ENCODE measurements at regions not wholly inside any gene's neighbourhood (a gene's known extent, or its start where the extent isn't known, plus 50 kb on each side); places are given as distances from the start of the nearest gene placed in this dataset.

DNA sequence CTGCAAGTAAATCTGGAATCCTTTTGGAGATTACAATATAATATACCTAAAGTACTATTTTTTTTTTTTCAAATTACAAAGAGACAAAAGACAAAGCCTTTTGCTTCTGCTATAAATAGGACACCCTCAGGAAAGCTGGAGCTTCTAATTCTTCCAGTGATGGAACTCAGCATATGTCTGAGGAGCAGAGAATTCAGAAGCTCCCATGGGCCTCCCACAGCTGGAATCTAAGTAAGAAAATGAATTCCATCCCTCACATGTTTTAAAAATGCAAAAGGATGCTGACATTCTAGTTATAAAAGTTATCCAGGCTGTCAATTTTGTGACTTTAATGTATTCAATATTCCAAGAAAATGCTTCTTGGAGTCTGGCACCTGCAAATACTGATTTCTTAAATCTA lies 571.3 kb upstream of the LRRTM4 start:
- TF ChIP-seq, protein P1, sequence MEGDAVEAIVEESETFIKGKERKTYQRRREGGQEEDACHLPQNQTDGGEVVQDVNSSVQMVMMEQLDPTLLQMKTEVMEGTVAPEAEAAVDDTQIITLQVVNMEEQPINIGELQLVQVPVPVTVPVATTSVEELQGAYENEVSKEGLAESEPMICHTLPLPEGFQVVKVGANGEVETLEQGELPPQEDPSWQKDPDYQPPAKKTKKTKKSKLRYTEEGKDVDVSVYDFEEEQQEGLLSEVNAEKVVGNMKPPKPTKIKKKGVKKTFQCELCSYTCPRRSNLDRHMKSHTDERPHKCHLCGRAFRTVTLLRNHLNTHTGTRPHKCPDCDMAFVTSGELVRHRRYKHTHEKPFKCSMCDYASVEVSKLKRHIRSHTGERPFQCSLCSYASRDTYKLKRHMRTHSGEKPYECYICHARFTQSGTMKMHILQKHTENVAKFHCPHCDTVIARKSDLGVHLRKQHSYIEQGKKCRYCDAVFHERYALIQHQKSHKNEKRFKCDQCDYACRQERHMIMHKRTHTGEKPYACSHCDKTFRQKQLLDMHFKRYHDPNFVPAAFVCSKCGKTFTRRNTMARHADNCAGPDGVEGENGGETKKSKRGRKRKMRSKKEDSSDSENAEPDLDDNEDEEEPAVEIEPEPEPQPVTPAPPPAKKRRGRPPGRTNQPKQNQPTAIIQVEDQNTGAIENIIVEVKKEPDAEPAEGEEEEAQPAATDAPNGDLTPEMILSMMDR (IDR thresholded peaks at IDR 0.05 in 4 of 5, conservative IDR thresholded peaks at IDR 0.05 in 1 of 5), result no peak
- no peak for TF ChIP-seq POLR2A (IDR thresholded peaks at IDR 0.05)
